GM23338 (cell line): ENCODE measurements at regions not wholly inside any gene's neighbourhood (a gene's known extent, or its start where the extent isn't known, plus 50 kb on each side); places are given as distances from the start of the nearest gene placed in this dataset.

Source experiments
- ATAC-seq: fragments of 200-7000 bp; cut with Tn5 transposase; 3 replicates; pipeline ENCODE4 v1.9.1; 2020
- DNase-seq: peaks from one replicate; pipeline ENCODE4 v3.0.0-alpha.2; 2015; ENCODE audit warnings: low spot score
- H2AFZ ChIP-seq: fragments of 200-600 bp; sonication (generic); 2 replicates; pipeline ENCODE4 v1.8.0; 2016; ENCODE audit warnings: antibody characterized with exemption, mild to moderate bottlenecking, moderate library complexity
- H3F3A ChIP-seq: fragments of 200-600 bp; sonication (generic); replicated peaks from 2 replicates; pipeline ENCODE4 v1.8.0; 2017; ENCODE audit warnings: antibody characterized with exemption, mixed run types, low read depth
- H3K27ac ChIP-seq: fragments of 200-600 bp; sonication (generic); 2 replicates; pipeline ENCODE4 v1.6.1; 2016; ENCODE audit warnings: low read depth
- H3K27me3 ChIP-seq: fragments of 200-600 bp; sonication (generic); 2 replicates; pipeline ENCODE4 v1.8.0; 2016; ENCODE audit warnings: mild to moderate bottlenecking, mixed run types, moderate library complexity; ENCODE audit not compliant: insufficient read depth
- H3K36me3 ChIP-seq: fragments of 200-600 bp; sonication (generic); 2 replicates; pipeline ENCODE4 v1.8.0; 2016; ENCODE audit warnings: mild to moderate bottlenecking; ENCODE audit not compliant: insufficient read depth
- H3K4me1 ChIP-seq: fragments of 200-600 bp; sonication (generic); 2 replicates; pipeline ENCODE4 v1.8.0; 2016; ENCODE audit warnings: mild to moderate bottlenecking, moderate library complexity; ENCODE audit not compliant: insufficient read depth
- H3K4me2 ChIP-seq: fragments of 200-600 bp; sonication (generic); 2 replicates; pipeline ENCODE4 v1.7.1; 2017; ENCODE audit warnings: mixed run types
- H3K4me3 ChIP-seq: fragments of 200-600 bp; sonication (generic); 2 replicates; pipeline ENCODE4 v1.6.1; 2016; ENCODE audit warnings: mixed run types
- H3K79me2 ChIP-seq: fragments of 200-600 bp; sonication (generic); replicated peaks from 2 replicates; pipeline ENCODE4 v1.8.0; 2017; ENCODE audit warnings: mild to moderate bottlenecking; ENCODE audit not compliant: insufficient read depth
- H3K9me2 ChIP-seq: fragments of 200-600 bp; sonication (generic); 2 replicates; pipeline ENCODE4 v1.8.0; 2017; ENCODE audit not compliant: insufficient read depth
- H4K20me1 ChIP-seq: fragments of 200-600 bp; sonication (generic); replicated peaks from 2 replicates; pipeline ENCODE4 v1.8.0; 2017; ENCODE audit warnings: mild to moderate bottlenecking; ENCODE audit not compliant: insufficient read depth
- H3K27ac Mint-ChIP-seq: 2 replicates; pipeline ENCODE4 v1.8.0; 2020; ENCODE audit warnings: inconsistent platforms, mild to moderate bottlenecking, moderate library complexity, mixed read lengths
- H3K27me3 Mint-ChIP-seq: 3 replicates; pipeline ENCODE4 v1.8.0; 2022; ENCODE audit warnings: low read depth, mild to moderate bottlenecking, moderate library complexity, mixed read lengths, inconsistent platforms; ENCODE audit not compliant: insufficient read depth, poor library complexity
- H3K36me3 Mint-ChIP-seq: 3 replicates; pipeline ENCODE4 v1.8.0; 2021; ENCODE audit warnings: low read depth, mild to moderate bottlenecking, inconsistent platforms, moderate library complexity, mixed read lengths
- H3K4me1 Mint-ChIP-seq: 3 replicates; pipeline ENCODE4 v1.8.0; 2020; ENCODE audit warnings: mild to moderate bottlenecking, inconsistent platforms, mixed read lengths
- H3K4me3 Mint-ChIP-seq: 3 replicates; pipeline ENCODE4 v1.8.0; 2021; ENCODE audit warnings: moderate library complexity, mild to moderate bottlenecking, inconsistent platforms, mixed read lengths
- H3K9me3 Mint-ChIP-seq: 3 replicates; pipeline ENCODE4 v1.8.0; 2020; ENCODE audit warnings: moderate library complexity, mild to moderate bottlenecking, inconsistent platforms, mixed read lengths
- CREB1 ChIP-seq: fragments of 250-450 bp; sonication (Bioruptor Pico); IDR thresholded peaks from 2 replicates; pipeline ENCODE4 v1.5.0; 2020; ENCODE audit warnings: low read depth, mild to moderate bottlenecking, moderate library complexity
- EZH2 ChIP-seq: fragments of 200-600 bp; sonication (generic); IDR thresholded peaks from one replicate; pipeline ENCODE4 v1.8.0; 2017; ENCODE audit warnings: antibody characterized with exemption, mild to moderate bottlenecking, low read depth; ENCODE audit not compliant: unreplicated experiment
- NANOG ChIP-seq: IDR thresholded peaks from 2 replicates; pipeline ENCODE4 v1.6.1; 2016; ENCODE audit warnings: antibody characterized with exemption, borderline replicate concordance
- POLR2AphosphoS5 ChIP-seq: IDR thresholded peaks from 2 replicates; pipeline ENCODE4 v1.6.1; 2016; ENCODE audit warnings: antibody characterized with exemption, low read depth
- REST ChIP-seq: IDR thresholded peaks from one replicate; pipeline ENCODE4 v1.6.1; 2018; ENCODE audit warnings: antibody characterized with exemption; ENCODE audit not compliant: unreplicated experiment
- STAT1 ChIP-seq: IDR thresholded peaks from one replicate; pipeline ENCODE4 v1.6.1; 2016; ENCODE audit warnings: antibody characterized with exemption; ENCODE audit not compliant: unreplicated experiment
- ZNF462 ChIP-seq: fragments of 250-450 bp; sonication (Bioruptor Pico); IDR thresholded peaks from 2 replicates; pipeline ENCODE4 v1.5.0; 2020; ENCODE audit warnings: mild to moderate bottlenecking, moderate library complexity

GRCh38 chr6:71399279-71399678 is 110.7 kb downstream of the OGFRL1 start:
- no peaks in the 10 kb centered on the region for H3K9me2 ChIP-seq
- H3K27ac ChIP-seq = no peak overlapping the region
- Mint-ChIP-seq H3K4me3 (no peak overlapping the region), H3K27me3 (peaks cover 1% of the 10 kb centered on the region), H3K36me3 (no peaks in the 10 kb centered on the region), H3K27ac (no peak overlapping the region), H3K9me3 (no peaks in the 10 kb centered on the region), H3K4me1 (peaks cover 14% of the 10 kb centered on the region)
- ATAC-seq (no peak), DNase-seq (no peak)
- H2AFZ ChIP-seq = no peak overlapping the region
- no peaks in the 10 kb centered on the region for H3K27me3 ChIP-seq
- TF ChIP-seq CREB1 (CRISPR knock-in tag) (no peak), EZH2 (no peak), NANOG (no peak), REST (no peak), STAT1 (no peak), POLR2AphosphoS5 (no peak), ZNF462 (no peak)
- H3K79me2 ChIP-seq = no peaks in the 10 kb centered on the region
- no peaks in the 10 kb centered on the region for H3F3A ChIP-seq
- H4K20me1 ChIP-seq = no peaks in the 10 kb centered on the region
- no peak overlapping the region for H3K4me3 ChIP-seq
- H3K4me1 ChIP-seq = peaks cover 20% of the 10 kb centered on the region
- no peaks in the 10 kb centered on the region for H3K36me3 ChIP-seq
- H3K4me2 ChIP-seq = no peak overlapping the region
